ENCODE measurements at regions not wholly inside any gene's neighbourhood (a gene's known extent, or its start where the extent isn't known, plus 50 kb on each side); places are given as distances from the start of the nearest gene placed in this dataset.

DNA sequence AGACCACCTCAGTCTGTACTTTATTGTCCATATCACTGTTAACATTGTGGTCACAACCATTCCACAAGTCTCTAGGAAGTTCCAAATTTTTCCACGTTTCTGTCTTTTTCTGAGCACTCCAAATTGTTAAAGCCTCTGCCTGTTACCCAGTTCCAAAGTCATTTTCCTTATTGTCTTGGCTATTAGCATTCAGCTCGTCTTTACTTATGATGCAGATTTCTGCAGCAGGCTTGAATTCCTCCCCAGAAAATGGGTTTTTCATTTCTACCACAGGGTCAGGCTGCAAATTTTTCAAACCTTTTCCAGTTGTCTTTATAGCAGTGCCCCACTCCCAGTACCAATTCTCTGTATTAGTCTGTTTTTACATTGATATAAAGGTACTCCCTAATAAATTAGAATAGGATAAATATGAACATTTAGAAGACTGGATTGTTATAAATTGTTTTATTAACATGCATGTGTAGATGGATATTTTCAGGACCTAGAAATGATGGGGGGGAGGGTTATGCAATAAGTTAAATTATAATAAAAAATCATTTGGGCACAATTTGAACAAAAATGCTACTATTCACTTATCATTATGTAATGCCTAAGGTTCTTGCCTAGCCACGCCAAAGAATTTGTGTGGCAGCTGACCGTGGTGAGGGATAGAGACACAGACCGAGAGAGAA, 595.3 kb upstream of the ADGRB3 start:
- Histone ChIP-seq H3K4me1 (replicated peaks; ENCODE audit: insufficient read depth) (no peaks in the 10 kb centered on the region), H3F3A (ENCODE audit: insufficient read depth, low read depth) (no peaks in the 10 kb centered on the region), H3K9me2 (ENCODE audit: insufficient read depth) (no peaks in the 10 kb centered on the region), H4K20me1 (ENCODE audit: insufficient read depth) (no peaks in the 10 kb centered on the region), H3K9me3 (ENCODE audit: insufficient read depth, low read depth) (no peaks in the 10 kb centered on the region), H3K4me3 (no peak overlapping the region), H2AFZ (no peak overlapping the region; the same call in 1 of the 2 replicates), H3K4me2 (no peak overlapping the region), H3K27ac (no peak overlapping the region), H3K36me3 (ENCODE audit: low read depth) (no peaks in the 10 kb centered on the region), H3K27me3 (ENCODE audit: insufficient read depth, low read depth) (no peaks in the 10 kb centered on the region), H3K79me2 (ENCODE audit: low read depth) (no peaks in the 10 kb centered on the region)
- no peak for TF ChIP-seq EZH2 (IDR thresholded peaks at IDR 0.05; ENCODE audit: low read depth)
- TF ChIP-seq, protein P1, sequence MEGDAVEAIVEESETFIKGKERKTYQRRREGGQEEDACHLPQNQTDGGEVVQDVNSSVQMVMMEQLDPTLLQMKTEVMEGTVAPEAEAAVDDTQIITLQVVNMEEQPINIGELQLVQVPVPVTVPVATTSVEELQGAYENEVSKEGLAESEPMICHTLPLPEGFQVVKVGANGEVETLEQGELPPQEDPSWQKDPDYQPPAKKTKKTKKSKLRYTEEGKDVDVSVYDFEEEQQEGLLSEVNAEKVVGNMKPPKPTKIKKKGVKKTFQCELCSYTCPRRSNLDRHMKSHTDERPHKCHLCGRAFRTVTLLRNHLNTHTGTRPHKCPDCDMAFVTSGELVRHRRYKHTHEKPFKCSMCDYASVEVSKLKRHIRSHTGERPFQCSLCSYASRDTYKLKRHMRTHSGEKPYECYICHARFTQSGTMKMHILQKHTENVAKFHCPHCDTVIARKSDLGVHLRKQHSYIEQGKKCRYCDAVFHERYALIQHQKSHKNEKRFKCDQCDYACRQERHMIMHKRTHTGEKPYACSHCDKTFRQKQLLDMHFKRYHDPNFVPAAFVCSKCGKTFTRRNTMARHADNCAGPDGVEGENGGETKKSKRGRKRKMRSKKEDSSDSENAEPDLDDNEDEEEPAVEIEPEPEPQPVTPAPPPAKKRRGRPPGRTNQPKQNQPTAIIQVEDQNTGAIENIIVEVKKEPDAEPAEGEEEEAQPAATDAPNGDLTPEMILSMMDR (conservative IDR thresholded peaks at IDR 0.05): no peak
- DNase-seq: no peak
- CTCF ChIA-PET: no interaction called here
- intact Hi-C loops (cut with micrococcal nuclease; ENCODE audit: unreplicated experiment): no loop called here
- BruUV-seq (replicated peaks): no TSS peak
- POLR2A ChIA-PET (ENCODE audit: unreplicated experiment): no interaction called here

- Histone ChIP-seq H3K27ac (no peak overlapping the region), H3K4me3 (no peak overlapping the region), H3F3A (ENCODE audit: insufficient read depth, low read depth) (no peaks in the 10 kb centered on the region), H3K4me1 (replicated peaks; ENCODE audit: insufficient read depth) (no peaks in the 10 kb centered on the region), H3K4me2 (no peak overlapping the region), H4K20me1 (ENCODE audit: insufficient read depth) (no peaks in the 10 kb centered on the region), H2AFZ (no peak overlapping the region), H3K9me3 (ENCODE audit: insufficient read depth, low read depth) (no peaks in the 10 kb centered on the region), H3K79me2 (ENCODE audit: low read depth) (no peaks in the 10 kb centered on the region), H3K9me2 (ENCODE audit: insufficient read depth) (no peaks in the 10 kb centered on the region), H3K36me3 (ENCODE audit: low read depth) (no peaks in the 10 kb centered on the region), H3K27me3 (ENCODE audit: insufficient read depth, low read depth) (no peaks in the 10 kb centered on the region)
- no TSS peak for BruUV-seq (replicated peaks)
- intact Hi-C loops (cut with micrococcal nuclease; ENCODE audit: unreplicated experiment): no loop called here
- ChIA-PET POLR2A (ENCODE audit: unreplicated experiment) (no interaction called here), CTCF (no interaction called here)
- TF ChIP-seq, protein P1 (conservative IDR thresholded peaks at IDR 0.05): no peak
- no peak for TF ChIP-seq EZH2 (IDR thresholded peaks at IDR 0.05; ENCODE audit: low read depth)
- DNase-seq: no peak
Measured at GRCh38 chr6:68038815-68039408, 596.2 kb upstream of the ADGRB3 start.

DNA sequence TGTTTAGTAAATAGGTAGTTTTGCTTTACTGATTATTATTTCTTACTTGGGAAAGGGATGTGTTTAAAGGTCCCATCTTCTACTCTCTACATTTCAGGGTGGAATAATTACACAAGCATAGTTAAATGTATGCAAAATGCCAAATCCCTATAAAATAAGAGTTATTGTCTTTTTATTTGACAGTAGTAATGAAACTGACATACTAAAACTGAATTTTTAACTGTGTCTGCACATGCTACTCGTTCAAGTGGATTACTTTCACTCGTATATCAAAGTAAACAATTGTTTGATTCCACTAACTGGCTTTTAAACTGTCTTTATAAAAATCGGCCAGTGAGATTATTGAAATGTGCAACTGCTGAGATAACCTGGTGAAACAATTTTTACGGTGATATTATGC, 602.9 kb upstream of the ADGRB3 start:
- Histone ChIP-seq H3K4me2 (no peak overlapping the region), H3K4me1 (replicated peaks; ENCODE audit: insufficient read depth) (no peaks in the 10 kb centered on the region), H3K79me2 (ENCODE audit: low read depth) (no peaks in the 10 kb centered on the region), H3K9me2 (ENCODE audit: insufficient read depth) (no peaks in the 10 kb centered on the region), H4K20me1 (ENCODE audit: insufficient read depth) (no peaks in the 10 kb centered on the region), H3K9me3 (ENCODE audit: insufficient read depth, low read depth) (no peaks in the 10 kb centered on the region), H3K36me3 (ENCODE audit: low read depth) (no peaks in the 10 kb centered on the region), H2AFZ (no peak overlapping the region; the same call in 1 of the 2 replicates), H3K4me3 (no peak overlapping the region), H3K27ac (no peak overlapping the region), H3K27me3 (ENCODE audit: insufficient read depth, low read depth) (no peaks in the 10 kb centered on the region), H3F3A (ENCODE audit: insufficient read depth, low read depth) (no peaks in the 10 kb centered on the region)
- intact Hi-C loops (cut with micrococcal nuclease; ENCODE audit: unreplicated experiment): no loop called here
- DNase-seq: no peak
- ChIA-PET POLR2A (ENCODE audit: unreplicated experiment) (no interaction called here), CTCF (no interaction called here)
- BruUV-seq (replicated peaks): no TSS peak
- no peak for TF ChIP-seq EZH2 (IDR thresholded peaks at IDR 0.05; ENCODE audit: low read depth)
- TF ChIP-seq, protein P1 (conservative IDR thresholded peaks at IDR 0.05): no peak

All from PC-9 (cell line).